ENCODE measurements at regions not wholly inside any gene's neighbourhood (a gene's known extent, or its start where the extent isn't known, plus 50 kb on each side); places are given as distances from the start of the nearest gene placed in this dataset.

GRCh38 chr1:224519874-224520273, 85.3 kb upstream of the WDR26 start:
- no peak for TF ChIP-seq E2F8 (IDR thresholded peaks at IDR 0.05; ENCODE audit: low read depth, partially characterized antibody)
- TF ChIP-seq KDM1A (IDR thresholded peaks at IDR 0.05; ENCODE audit: borderline replicate concordance): no peak
- no peak for TF ChIP-seq SUZ12 (IDR thresholded peaks at IDR 0.05; ENCODE audit: unreplicated experiment)
- no peak for TF ChIP-seq SIN3A (IDR thresholded peaks at IDR 0.05; ENCODE audit: low read depth, low read length)
- no peak for TF ChIP-seq POLR2A (IDR thresholded peaks at IDR 0.05; ENCODE audit: low read depth, low read length)
- no peak for TF ChIP-seq ETV6 (conservative IDR thresholded peaks at IDR 0.05 in 1 of 2, IDR thresholded peaks at IDR 0.05 in 1 of 2; ENCODE audit: borderline replicate concordance in 1 of 2, low read depth in 1 of 2)
- no peak for TF ChIP-seq CEBPZ (IDR thresholded peaks at IDR 0.05; ENCODE audit: low read depth, low read length)
- TF ChIP-seq BHLHE40 (IDR thresholded peaks at IDR 0.05; ENCODE audit: borderline replicate concordance in 1 of 2, low read depth in 2 of 2, low read length in 1 of 2): no peak
- TF ChIP-seq CTCF (IDR thresholded peaks at IDR 0.05 in 2 of 3, conservative IDR thresholded peaks at IDR 0.05 in 1 of 3; ENCODE audit: control insufficient read depth in 2 of 3, extremely low read depth in 1 of 3, insufficient read depth in 1 of 3, low read depth in 3 of 3, low read length in 3 of 3): no peak
- no peak for TF ChIP-seq ZNF274 (IDR thresholded peaks at IDR 0.05; ENCODE audit: insufficient read depth, insufficient read length)
- TF ChIP-seq SIX5 (IDR thresholded peaks at IDR 0.05; ENCODE audit: low read depth, low read length, severe bottlenecking): no peak
- TF ChIP-seq RB1 (IDR thresholded peaks at IDR 0.05; ENCODE audit: borderline replicate concordance): no peak
- TF ChIP-seq RFX5 (IDR thresholded peaks at IDR 0.05; ENCODE audit: low read depth, low read length): no peak
- TF ChIP-seq NR2F1 (conservative IDR thresholded peaks at IDR 0.05): no peak

All from GM12878 (cell line).